ENCODE measurements at regions not wholly inside any gene's neighbourhood (a gene's known extent, or its start where the extent isn't known, plus 50 kb on each side); places are given as distances from the start of the nearest gene placed in this dataset.

DNA sequence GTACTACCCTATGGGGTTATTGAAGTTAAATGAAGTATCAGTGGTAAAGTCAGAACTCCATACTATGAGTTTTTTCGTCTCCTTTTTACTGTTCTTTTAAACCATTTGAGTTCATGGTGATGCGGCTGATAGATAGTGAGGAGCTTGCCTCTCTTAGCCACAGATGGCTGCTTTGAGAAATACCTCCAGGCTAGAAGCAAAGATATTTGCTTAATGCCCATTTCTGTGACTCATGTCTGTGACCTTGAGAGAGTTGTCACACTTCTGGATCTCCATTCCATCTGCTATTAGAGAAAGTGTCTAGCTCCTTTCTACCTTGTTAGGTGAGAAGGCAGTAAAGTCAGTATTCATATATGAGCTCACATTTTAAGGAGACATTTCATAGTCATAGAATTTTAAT, 89.5 kb upstream of the PLXNA2 start:
- intact Hi-C loops (cut with DNase I): no loop called here
- H3K36me3 ChIP-seq: no peaks in the 10 kb centered on the region
- no peaks in the 10 kb centered on the region for H3K4me1 ChIP-seq
- peaks cover 0 to 11% of the 10 kb centered on the region in 2 donors for H3K27me3 ChIP-seq
- TF ChIP-seq CTCF (IDR thresholded peaks at IDR 0.05): no peak
- H3K27ac ChIP-seq: no peak overlapping the region
- H3K9me3 ChIP-seq: no peaks in the 10 kb centered on the region
- no peak for ATAC-seq
- no peak overlapping the region for H3K4me3 ChIP-seq
- DNase-seq: no peak

DNA sequence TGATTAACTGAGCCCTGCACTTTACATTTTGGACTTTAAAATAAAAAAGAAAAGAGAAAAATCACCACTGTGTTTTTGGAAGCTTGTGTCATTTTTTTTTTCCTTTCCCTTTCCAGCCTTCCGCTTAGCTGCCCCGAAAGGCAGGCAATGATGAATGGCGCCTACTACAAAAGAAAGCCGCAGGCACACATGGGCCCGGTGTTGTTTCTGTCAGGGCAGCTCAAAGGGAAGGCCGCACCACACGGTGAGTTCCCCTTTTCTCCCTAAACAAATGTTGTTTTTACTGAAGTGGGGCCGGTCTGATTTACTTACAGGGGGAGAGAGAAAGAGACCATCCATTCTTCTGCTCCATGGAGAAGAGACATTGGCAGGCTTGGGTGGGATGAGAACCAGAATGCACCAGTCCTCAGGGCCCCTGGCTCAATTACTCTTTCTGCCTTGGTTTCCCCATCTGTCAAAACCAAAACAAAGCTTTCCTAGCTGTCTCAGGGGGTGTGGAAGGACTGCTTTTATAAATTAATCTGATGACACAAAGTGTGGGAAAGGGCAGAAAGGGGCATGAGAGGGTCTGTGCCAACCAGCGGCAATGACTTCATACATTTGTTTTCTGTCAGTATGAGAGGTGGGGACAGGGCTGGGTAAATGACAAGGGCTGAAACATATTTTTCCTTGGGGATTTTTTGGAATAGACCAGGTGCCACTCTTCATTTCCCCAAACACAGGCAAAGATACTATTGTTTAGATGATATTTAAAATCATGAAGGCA, 91.4 kb upstream of the PLXNA2 start:
- Histone ChIP-seq H3K4me1 (no peaks in the 10 kb centered on the region), H3K27me3 (peaks cover 0 to 13% of the 10 kb centered on the region in 2 donors), H3K9me3 (no peaks in the 10 kb centered on the region), H3K4me3 (no peak overlapping the region), H3K36me3 (no peaks in the 10 kb centered on the region), H3K27ac (no peak overlapping the region)
- no peak for TF ChIP-seq CTCF (IDR thresholded peaks at IDR 0.05)
- ATAC-seq (no peak), DNase-seq (no peak)
- intact Hi-C loops (cut with DNase I): no loop called here

GRCh38 chr1:208336137-208336518, 91.9 kb upstream of the PLXNA2 start:
- Histone ChIP-seq H3K4me1 (no peaks in the 10 kb centered on the region), H3K9me3 (no peaks in the 10 kb centered on the region), H3K4me3 (no peak overlapping the region), H3K27me3 (peaks cover 0 to 13% of the 10 kb centered on the region in 2 donors), H3K36me3 (no peaks in the 10 kb centered on the region), H3K27ac (no peak overlapping the region)
- TF ChIP-seq CTCF (IDR thresholded peaks at IDR 0.05): no peak
- intact Hi-C loops (cut with DNase I): no loop called here
- ATAC-seq: no peak
- no peak for DNase-seq

GRCh38 chr1:208339911-208340310, 95.7 kb upstream of the PLXNA2 start:
- Histone ChIP-seq H3K4me1 (no peaks in the 10 kb centered on the region), H3K4me3 (no peak overlapping the region), H3K9me3 (no peaks in the 10 kb centered on the region), H3K27ac (no peak overlapping the region), H3K27me3 (peaks cover 0 to 13% of the 10 kb centered on the region in 2 donors), H3K36me3 (no peaks in the 10 kb centered on the region)
- ATAC-seq (no peak), DNase-seq (no peak)
- no peak for TF ChIP-seq CTCF (IDR thresholded peaks at IDR 0.05)
- intact Hi-C loops (cut with DNase I): no loop called here

DNA sequence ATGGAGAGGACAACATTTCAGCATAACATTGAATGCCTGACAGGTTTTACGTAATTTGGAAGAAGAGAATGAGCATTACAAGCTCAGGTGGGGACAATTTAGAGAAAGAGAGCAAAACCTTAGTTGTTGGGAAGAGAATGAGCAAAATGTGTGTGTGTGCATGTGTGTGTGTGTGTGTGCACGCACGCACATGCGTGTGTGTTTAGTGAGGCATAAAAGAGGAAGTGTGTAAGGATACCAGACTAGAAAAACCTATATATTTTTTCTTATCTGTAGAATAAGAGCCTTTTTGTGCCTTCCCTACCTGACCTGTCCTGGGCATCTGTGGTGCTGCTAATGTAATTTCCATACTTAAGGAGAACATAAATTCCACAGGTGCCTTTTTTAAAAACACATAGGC, 99.0 kb upstream of the PLXNA2 start:
- no peaks in the 10 kb centered on the region for H3K4me1 ChIP-seq
- TF ChIP-seq CTCF (IDR thresholded peaks at IDR 0.05): no peak
- H3K9me3 ChIP-seq: no peaks in the 10 kb centered on the region
- ATAC-seq (no peak), DNase-seq (no peak)
- H3K36me3 ChIP-seq: no peaks in the 10 kb centered on the region
- no peak overlapping the region for H3K4me3 ChIP-seq
- intact Hi-C loops (cut with DNase I): no loop called here
- peaks cover 0 to 3% of the 10 kb centered on the region in 2 donors for H3K27me3 ChIP-seq
- H3K27ac ChIP-seq: no peak overlapping the region

Measured in left lung (tissue), 4 donors.